ENCODE measurements at regions not wholly inside any gene's neighbourhood (a gene's known extent, or its start where the extent isn't known, plus 50 kb on each side); places are given as distances from the start of the nearest gene placed in this dataset.
"Not testable (repeated sequence)": the region's sequence is repeated elsewhere in the genome, so short reads cannot be mapped to it uniquely, and the experiment has no call there.

DNA sequence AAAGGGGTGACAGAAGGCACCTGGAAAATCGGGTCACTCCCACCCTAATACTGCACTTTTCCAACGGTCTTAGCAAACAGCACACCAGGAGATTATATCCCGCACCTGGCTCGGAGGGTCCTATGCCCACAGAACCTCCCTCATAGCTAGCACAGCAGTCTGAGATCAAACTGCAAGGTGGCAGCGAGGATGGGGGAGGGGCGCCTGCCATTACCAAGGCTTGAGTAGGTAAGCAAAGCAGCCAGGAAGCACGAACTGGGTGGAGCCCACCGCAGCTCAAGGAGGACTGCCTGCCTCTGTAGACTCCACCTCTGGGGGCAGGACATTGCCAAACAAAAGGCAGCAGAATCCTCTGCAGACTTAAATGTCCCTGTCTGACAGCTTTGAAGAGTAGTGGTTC is 101.8 kb downstream of the TBX20 start:
- DNase-seq (ENCODE audit: low spot score): not testable (repeated sequence)

DNA sequence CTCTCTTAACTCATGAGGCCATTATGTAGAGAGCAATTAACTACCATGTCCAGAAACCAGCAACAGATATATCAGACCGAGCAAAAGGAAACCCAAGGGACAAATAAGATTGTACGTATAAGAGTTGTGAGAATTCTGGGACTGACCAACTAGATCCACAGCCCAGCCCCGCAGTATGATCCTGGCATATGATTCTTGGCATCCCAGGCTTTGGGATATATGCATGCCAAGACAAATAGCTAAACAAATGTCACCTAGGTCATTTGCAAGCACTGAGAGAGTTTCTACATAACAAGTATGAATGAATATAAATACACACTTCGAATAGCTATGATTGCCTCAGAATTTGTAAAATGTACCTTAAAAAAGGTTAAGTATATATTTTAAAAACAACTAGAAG is 105.9 kb downstream of the TBX20 start:
- DNase-seq (ENCODE audit: low spot score): not testable (repeated sequence)

DNA sequence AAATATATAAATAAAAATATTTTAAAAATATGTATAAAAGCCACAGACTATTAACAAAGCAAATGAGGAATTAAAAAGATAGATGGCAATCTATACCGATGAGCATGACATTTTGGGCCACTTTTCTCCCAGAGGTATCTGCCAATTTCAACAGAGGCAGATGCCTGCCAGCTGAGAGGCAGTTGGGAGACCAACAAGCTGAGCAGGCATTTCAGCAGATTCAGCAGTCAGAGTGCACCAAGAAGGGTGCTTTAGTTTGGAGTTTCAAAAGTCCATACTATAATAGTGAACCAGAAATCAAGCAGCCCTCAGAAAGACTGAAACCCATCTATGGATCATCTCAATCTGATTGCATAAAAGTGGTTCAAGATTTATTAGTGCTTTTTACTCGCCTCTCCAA is 104.8 kb upstream of the DPY19L1 start:
- not testable (repeated sequence) for DNase-seq (ENCODE audit: low spot score)

DNA sequence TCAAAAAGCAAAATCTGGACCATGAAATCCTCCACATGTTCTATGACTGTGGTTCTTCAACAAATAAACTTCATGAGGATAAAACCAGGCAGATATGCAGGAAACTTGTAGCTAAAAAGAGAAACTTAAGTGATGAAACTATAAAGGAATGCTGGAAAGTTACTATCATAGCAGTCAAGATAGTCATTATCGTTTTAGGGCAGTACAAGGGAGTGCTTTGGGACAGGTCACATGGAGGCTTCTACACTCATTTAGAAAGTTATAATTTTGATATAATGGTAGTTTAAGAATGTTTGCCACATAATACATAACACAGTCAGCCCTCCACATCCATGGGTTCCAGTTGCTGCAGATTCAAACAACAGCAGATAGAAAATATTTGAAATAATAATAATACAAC is 102.0 kb upstream of the DPY19L1 start:
- not testable (repeated sequence) for DNase-seq (ENCODE audit: low spot score)

DNA sequence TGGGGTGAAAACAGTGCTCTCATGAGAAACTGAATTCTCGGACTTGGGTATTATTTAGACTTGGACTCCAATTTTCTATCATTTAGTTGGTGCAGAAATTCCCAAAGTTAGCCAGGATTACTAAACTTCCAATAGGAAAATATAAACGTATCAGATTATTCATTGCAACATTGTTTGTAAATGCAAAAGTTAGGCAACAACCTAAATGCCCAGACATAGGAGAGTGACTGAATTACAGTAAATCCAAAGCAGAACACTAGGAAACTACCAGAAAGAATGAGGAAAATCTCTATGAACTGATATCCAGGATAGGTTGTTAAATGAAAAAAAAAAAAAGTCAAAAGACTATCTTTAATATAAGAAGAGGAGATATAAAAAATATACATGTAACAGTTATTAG is 96.2 kb upstream of the DPY19L1 start:
- not testable (repeated sequence) for DNase-seq (ENCODE audit: low spot score)

DNA sequence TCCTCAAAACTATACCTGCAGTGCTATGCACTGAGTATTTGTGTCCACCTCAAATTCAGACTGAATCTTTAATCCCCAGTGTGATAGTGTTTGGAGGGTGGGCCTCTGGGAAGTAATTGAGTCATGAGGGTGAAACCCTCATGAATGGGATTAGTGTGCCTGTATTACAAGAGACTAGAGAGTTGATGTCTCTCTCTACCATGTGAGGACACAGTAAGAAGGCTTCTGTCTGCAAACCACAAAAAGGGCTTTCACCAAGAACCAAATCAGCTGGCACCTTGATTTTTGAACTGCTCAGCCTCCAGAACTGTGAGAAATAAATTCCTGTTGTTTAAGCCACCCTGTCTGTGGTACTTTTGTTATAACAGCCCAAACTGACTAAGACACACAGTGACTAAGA is 95.7 kb upstream of the DPY19L1 start:
- DNase-seq (ENCODE audit: low spot score): not testable (repeated sequence)

DNA sequence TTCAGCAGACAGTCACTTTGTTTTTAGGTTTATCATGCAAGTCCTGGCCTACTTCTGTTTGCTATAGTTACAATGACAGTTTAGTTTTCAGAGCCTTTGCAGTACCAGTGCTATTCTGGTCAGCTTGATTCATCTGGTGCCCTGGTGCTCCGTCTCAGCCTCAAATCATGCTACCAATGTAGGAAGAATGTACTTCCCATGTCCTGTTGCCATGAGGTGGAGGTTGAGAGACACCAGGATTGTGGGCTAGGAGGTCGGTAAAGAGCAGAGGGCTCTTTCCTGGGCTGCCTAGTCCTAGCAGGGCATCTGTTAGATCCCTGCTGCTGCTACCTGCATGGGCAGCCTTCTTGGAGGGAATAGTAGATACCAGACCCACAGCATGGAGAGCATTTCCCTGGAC is 91.4 kb upstream of the DPY19L1 start:
- not testable (repeated sequence) for DNase-seq (ENCODE audit: low spot score)

DNA sequence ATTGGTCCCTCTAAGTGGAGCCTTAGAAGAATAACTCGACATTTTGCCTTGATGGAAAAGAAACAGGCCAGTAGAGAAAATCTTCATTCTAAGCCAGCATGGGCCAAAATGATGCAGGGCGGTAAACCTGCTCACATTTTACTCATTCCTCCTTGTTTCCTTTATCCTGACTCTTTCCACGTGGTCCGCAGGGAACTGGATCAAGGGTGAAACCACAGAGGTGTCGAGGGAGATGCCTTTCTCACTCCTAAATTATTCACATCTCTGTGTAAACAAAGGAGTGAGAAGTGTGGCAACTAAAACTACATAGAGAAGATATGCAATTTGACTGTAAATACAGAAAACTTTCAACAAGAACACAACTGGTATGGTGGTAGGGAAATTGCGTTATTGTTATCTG is 81.2 kb upstream of the DPY19L1 start:
- peak; percentile 13 for DNase-seq (ENCODE audit: low spot score)

DNA sequence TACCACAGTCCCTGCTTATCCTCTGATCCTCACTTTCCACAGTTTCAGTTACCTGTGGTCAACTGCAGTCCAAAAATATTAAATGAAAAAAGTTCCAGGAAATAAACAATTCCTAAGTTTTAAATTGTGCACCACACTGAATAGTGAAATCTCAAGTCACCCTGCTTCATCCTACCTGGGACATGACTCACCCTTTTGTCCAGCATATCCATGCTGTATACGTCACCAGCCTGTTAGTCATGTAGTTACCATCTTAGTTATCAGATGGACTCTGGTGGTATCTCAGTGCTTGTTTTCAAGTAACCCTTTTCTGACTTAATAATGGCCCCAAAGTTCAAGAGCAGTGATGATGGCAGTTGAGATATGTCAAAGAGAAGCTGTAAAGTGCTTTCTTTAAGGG is 69.4 kb upstream of the DPY19L1 start:
- DNase-seq (ENCODE audit: low spot score): peak; percentile 67

DNA sequence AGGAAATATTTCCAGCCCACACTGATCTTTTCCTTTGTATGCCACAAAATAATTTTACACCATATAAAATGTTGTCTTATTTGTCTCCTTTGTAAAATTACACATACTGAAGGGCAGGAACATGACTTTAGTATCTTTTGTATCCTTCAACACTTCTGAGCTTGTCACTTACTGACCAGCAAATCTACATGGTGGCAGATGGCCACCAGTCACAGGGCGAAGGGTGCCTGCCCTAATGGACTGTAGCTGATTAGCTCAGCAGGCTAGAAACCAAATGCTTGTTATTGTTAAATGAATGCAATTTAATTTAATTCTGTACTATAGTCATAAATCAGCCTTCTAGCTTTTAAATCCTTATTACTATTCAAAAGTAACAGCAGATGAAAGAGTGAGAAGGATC is 68.2 kb upstream of the DPY19L1 start:
- DNase-seq (ENCODE audit: low spot score): not testable (repeated sequence)

DNA sequence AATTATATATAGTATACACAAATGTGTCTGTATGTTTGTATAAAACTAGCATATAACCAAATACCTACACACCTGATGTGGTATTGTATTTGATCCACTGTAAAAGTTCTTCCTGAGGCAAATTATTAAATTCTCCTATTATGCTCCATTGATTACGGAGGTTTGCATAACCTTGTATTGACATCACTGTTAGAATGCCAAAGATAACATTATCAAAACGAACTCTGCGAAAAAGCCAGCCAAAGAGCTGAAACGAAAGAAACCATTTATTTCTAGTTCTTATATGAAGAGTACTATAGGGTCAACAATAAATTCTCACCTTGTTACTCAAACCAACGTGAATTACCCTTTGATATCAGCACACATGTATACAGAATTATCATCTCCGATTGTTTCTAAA is 65.6 kb upstream of the DPY19L1 start:
- DNase-seq (ENCODE audit: low spot score): not testable (repeated sequence)

DNA sequence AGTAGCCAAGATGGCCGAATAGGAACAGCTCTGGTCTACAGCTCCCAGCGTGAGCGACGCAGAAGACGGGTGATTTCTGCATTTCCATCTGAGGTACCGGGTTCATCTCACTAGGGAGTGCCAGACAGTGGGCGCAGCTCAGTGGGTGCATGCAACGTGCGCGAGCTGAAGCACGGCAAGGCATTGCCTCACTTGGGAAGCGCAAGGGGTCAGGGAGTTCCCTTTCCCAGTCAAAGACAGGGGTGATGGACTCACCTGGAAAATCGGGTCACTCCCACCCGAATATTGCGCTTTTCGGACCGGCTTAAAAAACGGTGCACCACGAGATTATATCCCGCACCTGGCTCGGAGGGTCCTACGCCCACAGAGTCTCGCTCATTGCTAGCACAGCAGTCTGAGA is 55.7 kb upstream of the DPY19L1 start:
- not testable (repeated sequence) for DNase-seq (ENCODE audit: low spot score)

Data from H4 (cell line).